ENCODE measurements at regions not wholly inside any gene's neighbourhood (a gene's known extent, or its start where the extent isn't known, plus 50 kb on each side); places are given as distances from the start of the nearest gene placed in this dataset.

DNA sequence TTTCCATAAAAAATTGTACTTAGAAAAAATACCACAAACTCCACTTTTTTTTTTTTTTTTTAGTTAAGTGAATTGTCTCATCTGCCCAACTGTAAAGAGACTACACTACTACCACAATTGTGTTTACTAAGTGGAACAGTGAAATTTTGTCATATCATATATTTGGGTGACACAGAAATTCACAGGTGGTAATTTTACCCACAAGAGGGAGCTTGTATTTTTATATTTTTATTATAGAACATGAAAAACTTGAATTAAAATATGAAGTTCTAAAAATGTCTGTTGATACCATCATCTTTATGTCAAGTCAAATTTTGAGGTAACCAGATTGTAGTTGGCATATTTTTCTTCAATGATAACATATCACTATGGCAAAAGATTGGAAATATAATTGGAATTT is 329.4 kb upstream of the SOX5 start:
- no peak for DNase-seq (ENCODE audit: low read depth)

DNA sequence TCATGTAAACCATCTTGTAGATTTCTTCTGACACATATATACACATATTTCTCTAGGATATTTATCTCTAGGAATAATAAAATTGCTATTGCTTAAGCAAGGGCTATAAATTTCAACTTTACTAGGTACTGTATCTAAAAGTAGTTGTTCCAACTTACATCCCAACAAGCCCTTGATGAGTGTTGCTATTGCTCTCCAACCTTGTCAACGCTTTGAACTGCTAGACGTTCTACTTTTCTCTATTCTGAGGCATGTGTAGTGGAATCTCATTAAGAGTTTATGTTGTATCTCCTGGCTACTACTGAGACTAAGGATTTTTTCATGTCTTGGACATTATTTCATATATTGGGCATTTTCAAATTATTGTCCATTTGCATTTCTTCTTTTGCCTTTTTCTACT is 321.5 kb upstream of the SOX5 start:
- DNase-seq (ENCODE audit: low read depth), result no peak

DNA sequence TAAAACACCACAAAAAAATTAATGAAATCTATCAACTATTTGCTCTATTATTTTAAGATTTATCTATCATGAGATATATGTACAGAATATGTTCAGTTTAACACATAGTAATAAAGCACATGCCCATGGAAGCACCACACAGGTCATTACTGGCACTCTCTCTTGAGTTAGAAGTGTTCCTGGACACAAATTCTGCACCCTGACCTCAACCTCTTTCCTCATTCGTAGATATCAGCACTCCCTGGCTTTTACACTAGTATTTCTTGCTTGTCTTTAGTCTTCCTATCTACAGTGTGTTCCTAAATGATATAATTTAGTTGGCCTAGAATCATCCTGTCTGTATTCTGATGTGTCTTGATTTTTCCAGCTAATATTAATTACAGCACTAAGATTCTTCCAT is 321.0 kb upstream of the SOX5 start:
- no peak for DNase-seq (ENCODE audit: low read depth)

DNA sequence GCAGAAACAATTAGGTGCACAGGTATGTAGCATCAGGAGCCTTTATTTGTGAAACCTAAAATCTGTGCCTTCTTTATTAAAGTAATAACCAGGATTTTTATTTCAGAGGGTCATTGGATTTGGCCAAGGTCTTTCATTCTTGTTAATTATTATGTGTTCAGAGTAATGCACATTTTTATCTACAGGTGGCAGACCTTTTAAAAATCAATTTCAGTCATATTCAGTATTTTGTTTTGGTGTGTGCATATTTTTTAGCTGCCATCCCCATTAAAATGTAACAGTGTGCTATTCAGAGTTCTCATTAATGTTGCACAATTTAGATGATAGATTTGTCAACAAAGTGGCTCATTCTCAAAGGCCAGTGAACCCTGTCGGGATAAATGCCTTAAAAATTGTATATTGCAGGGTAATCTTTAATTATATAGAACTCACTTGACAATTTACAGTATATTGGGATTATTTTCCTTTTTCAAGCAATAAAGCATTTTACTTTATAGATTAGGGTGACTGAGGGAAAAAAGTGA is 319.3 kb upstream of the SOX5 start:
- no peak for DNase-seq (ENCODE audit: low read depth)

DNA sequence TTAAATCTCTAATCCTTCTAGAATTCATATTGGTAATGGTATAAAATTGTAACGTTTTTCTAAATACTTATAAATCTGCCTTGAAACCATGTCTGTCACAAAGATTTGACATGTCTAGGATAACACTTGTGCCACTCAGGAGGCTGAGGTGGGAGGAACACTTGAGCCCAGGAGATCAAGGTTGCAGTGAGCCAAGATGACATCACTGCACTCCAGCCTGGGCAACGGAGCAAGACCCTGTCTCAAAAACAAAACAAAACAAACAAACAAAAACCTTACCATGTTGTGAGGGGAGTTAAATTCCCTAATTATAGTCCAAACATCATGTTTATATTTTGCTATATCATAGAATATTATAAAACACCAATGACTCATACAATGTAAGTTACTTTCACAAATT is 317.5 kb upstream of the SOX5 start:
- DNase-seq (ENCODE audit: low read depth), result no peak

DNA sequence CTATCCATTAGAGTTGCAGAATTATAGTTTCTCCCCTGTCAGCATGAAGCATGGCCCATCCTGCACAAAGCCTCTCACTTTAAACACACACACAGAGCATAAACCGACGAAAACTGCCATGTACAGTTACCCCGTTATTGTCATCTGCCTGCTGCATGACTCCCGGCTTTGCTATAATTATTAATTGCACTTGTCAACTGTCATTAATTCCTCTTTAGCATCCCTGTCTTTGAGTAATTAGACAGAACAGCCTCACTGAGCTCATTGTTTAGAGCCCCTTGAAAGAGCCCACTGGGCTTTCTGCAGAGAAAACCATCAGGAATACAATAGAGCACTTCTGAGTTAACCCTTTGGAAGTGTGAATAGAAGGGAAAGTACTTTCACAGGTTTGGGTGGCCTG is 307.2 kb upstream of the SOX5 start:
- DNase-seq (ENCODE audit: low read depth), result no peak

DNA sequence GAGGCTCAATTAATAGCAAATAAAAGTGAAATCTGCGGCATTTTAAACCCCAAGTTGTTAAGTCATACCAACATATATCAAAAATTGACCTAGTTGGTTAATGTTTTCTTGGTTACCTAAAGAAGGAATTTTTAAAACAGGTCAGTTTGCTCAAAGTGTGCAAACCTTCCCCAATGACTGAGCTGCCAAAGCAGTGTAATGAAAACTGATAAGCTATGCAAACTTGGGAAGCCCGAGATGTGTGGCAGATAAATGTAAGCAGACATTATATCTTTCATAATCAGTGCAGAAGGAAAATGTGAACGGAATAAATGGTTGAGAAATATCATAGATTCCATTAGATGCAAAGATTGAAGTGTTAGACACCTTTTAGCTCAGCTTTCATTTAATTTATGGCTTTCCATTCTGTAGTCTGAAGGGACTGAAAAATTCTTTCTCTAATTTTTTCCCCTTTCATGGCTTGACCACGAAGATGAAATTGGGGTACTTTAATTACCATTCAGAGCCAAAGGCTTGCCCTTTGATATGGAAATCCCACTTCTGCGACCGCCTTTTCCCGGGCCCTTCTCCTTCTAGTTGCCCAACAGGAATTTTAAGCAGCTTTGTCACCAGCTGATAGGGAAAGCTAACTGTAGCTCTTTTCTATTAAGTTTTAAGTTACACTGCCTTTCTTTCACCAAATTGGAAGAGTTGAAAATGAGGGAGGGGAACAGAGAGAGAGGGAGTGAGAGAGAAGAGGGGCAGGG is 306.6 kb upstream of the SOX5 start:
- DNase-seq (ENCODE audit: low read depth), result no peak

DNA sequence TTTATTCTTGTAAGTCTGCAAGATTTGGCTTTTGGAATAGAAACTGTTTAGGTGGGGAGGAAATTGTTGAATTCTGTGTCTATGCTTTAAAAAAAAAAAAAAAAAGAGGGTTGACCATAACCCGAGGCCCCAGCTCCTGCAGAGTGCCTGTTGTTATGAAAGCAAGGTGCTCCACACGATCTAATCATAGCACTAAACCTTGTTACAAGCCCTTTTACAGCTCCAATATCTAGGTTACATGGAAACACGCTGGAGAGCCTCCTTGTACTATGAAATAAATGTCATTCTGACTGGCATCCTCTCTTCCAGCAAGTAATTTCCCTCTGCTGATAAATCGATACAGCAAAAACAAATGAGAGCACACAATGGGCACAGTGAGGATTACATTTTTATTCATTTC is 303.1 kb upstream of the SOX5 start:
- no peak for DNase-seq (ENCODE audit: low read depth)

DNA sequence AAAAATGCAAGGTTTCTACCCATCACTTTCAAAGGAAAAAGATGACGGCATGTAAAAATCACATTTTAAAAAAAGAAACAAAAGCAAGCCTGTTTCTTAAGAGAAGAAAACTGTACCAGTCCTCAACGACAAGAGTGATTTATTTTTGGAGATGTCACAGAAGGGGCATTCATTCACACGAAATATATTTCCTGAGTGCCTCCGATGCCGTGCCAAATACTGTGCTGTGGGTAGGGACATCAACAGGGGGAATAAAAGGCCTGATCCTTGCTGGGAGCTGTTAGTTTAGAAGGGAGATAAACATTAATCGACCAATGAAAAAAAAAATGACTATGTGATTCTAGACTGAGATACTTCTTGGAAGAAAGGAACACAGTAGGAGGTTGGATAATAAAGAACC is 297.5 kb upstream of the SOX5 start:
- DNase-seq (ENCODE audit: low read depth), result no peak

DNA sequence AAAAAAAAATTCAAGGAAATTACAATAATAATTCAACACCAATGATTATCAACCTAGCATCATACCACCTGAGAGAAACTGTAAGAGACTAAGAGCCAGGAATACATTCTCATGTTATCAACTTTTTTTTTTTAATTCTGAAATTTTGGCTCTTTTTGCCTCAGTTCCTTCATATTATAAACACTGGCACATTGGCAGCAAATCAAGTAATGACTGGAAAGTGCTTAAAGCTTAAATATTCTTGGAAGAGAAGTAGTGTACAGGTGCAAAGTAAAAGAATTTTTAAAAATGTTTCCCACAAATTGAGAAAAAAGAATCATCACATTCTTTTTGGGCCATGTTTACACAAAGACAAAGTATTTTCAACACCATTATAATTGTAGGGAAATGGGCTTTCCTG is 296.9 kb upstream of the SOX5 start:
- no peak for DNase-seq (ENCODE audit: low read depth)

DNA sequence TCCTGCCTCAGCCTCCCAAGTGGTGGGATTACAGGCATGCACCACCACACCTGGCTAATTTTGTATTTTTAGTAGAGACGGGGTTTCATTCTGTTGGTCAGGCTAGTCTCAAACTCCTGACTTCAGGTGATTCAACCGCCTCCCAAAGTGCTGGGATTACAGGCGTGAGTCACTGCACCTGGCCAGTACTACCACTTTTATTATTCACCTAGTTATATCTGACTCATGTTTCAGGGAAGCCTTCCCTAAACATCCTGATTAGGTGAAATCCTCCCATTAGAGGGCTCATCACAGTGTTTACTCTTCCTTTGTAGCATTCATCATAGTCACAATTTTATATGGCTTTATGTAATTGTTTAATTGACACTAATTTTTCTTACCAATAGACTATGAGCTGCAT is 295.3 kb upstream of the SOX5 start:
- DNase-seq (ENCODE audit: low read depth), result no peak

DNA sequence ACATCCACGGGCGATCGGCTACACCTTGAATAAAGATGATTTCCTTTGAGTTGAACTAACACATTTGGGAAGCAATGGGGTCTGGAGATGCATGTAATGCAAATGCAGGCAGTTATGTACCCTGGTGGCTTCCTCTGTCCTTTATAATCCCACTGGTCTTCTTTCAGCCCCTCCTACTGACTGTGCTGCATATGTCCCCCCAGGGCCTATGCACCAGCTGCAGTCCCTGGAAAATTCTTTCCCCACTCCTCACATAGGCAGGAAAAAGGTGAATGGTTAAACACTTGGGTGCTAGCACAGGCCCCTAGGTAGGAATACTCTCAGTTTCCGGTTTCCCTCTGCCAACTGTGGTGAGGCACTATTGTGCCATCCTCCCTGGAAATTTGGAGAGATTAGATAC is 294.8 kb upstream of the SOX5 start:
- no peak for DNase-seq (ENCODE audit: low read depth)

DNA sequence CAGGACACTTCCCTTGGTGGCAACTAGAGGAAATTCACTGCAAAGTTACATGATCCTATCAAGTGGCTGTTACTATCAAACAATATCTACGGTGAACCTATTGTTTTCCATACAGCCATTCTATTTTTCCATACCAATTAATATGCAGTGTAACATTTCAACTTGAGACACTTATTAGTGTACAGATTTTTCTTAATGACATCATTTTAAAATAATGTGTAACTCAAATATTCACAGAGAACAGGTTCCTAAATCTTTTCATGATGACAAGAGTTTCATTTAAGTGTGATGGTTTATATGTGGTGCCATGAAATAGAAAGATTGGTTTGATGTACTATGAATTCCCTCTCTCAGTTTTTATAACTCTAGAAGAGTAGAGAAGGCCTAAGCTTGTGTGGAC is 291.2 kb upstream of the SOX5 start:
- DNase-seq (ENCODE audit: low read depth), result no peak

DNA sequence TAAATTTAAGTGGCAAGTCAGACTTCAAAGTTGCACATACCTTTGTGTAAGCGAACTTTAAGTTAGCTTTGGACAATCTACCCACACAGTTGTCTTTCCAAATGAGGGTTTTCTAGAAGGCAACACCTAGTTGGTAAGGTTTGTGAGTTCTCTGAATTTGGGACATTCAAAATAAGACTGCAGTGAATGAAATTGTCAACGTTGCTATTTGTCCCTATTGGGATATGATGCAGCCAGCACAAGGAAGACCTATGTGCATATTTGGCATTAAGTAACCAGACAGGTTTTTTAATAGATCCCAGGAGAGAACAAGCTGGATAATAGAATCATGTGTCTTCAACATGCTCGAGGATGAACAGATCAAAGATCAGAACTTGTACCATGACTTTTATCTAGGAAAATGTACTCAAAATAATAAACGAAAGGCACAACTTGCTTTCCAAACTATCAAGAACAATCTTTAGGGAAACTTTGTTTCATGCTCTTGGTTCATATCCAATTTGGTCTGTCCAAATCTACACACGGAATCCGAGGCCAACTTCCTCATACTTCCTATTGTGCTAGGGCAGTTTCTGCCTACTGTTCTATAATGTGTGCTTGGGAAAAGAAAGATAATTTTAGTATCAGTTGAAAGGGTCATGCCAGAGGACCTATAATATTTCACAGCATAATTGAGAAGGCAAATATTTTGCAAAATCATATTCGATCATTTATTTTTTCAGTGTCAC is 284.2 kb upstream of the SOX5 start:
- DNase-seq (ENCODE audit: low read depth), result no peak

DNA sequence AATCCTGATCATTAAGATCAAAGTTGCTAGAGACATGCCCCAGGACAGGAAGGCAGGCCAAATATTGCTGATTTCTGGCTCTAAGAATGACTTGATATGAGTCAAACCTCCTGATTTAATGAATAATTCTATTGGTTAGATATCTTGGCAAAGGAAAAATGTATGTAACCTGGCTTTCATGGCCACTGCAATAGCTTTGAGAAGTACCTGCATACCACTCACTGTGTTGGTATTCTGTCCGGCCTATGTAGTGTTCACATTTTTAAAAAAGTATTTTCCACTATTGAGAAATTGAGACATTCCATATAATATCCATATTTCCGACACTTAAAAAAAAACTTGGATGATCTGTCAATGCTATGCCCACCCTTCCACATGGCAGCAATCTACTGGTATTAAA is 283.1 kb upstream of the SOX5 start:
- DNase-seq (ENCODE audit: low read depth), result no peak

DNA sequence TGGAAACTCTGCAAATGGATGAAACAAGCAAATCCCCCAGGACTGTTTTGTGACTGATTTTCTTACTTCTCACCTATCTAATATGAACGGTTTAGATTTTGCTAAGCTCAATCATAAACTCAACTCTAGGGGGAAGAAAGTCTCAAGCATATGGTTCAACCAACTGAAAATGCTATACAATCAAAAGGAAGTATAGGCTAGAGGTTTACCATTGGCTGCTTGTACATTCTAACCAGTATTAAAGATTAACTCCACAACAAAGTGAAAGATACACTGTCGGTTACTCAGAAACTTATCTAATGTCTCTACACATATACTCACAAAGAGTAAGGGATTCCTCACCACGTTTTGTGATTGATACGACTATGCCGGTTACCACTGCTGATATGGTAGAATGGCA is 281.8 kb upstream of the SOX5 start:
- no peak for DNase-seq (ENCODE audit: low read depth)

DNA sequence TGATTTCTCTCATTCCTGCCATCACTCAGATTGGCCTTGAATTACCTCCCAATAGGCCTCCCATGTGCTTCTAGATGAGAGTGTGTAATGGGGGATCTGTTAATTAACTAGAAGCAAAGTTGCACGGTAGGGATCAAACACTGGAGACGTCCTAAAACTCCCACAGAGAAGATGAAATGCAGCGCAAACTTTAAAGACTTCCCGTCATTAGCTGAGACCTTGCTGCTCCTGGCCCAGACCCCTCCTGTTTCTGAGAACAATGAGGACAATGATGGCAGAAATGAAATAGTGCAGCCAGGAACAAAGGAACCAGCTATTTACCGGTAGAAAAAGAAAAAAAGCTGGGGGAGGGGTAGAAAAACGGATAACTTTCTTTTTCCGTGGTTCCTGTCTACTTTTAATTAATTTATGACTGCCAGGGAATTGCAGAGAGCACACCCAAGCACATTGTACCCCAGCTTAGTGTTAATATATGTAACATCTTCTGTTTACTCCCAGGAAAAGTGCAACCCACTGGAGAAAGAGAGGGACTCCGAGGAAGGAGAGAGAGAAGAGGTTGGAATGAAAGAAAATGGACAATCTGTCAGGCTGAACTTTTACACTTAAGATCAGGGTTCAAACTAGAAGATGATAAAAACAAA is 280.7 kb upstream of the SOX5 start:
- no peak for DNase-seq (ENCODE audit: low read depth)

DNA sequence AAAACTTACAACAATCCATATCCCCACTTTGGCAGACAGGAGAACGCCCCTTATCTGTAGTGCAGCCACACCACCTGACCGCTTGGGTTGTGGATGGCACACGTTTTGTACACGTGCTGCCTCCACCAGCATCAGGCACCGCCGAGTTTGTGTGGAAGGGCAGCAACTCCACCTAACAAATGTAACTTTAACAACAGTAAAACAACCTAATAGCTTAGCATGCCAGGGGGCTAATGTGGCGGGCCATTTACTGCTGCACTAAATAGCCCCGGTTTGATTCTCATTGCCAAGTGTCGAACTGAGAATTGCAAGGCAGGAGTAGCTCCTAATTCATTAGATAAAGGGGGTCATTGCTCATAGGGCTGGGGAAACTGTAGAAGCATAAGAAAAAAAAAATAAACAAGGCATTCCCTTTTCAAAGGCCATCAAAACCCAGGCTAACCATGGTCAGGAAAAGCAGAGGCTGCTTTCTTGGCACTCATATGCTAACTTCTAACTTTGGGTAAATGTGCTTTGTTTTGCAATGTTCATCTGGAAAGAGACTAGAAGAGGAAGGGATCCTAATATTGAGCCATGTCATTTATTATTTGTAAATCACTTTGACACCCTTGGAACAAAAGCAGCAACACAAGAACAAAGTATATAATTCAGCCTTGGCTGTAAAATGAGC is 279.7 kb upstream of the SOX5 start:
- no peak for DNase-seq (ENCODE audit: low read depth)

DNA sequence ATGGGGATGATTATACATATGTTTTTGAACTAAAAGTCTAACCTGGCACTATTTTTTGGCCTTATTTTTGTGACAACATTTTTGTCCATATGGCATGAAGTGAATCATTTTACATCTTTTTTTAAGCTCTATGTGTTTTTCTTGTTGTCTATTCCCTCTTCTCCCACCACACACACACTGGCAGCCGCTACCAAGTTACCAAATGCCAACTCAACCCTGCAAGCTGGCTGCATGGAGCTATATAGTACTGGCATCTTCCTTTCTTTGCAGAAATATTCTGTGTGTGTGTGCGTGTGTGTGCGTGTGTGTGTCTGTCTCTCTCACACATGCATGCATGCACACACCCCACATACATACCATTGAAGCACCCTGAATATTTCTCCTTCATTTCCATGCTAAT is 278.9 kb upstream of the SOX5 start:
- no peak for DNase-seq (ENCODE audit: low read depth)

DNA sequence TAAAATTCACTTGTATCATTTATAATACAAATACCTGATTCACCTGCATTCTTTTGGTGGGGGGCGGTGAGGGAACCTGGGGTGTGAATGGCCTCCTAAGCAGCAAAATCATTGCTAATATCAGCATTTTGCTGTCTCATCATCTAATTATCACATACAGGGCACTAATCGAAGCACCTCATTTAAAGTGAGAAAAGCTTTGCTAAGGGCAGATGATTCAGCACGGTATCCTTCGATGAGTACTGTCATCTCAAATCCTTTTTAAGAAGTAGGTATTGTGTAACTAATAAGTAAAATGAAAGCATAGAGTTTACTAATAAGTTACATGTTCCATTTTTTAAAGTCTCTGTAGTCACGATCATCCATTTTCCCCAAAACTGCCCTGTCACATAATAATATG is 278.1 kb upstream of the SOX5 start:
- DNase-seq (ENCODE audit: low read depth), result no peak

DNA sequence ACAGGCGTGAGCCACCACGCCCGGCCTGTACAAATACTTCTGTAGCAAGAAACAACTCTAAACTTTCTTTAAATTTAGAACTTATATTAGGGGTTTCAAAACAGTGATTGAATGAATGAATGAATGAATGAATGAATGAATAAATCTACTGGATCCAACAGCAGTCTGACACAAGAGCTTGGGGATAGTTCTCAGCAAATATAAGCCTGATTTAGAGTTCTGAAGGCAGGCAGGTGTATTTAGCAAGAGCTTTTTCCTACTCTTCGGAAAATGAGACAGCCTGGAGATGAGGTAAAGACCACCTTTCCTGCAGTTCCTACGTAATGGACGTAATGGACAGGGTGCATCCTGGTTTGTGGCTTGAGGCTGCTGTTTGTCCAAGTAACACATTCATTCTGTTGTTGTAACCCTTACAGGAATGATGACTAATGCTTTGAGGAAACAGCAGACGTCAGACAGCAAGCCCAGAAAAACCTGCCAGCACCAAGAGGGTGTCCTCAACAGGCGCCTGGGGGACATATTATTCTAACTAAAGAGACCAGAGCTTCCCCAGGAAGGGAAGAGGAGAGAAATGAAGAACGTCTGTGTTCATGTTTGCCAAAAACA is 277.4 kb upstream of the SOX5 start:
- DNase-seq (ENCODE audit: low read depth), result no peak

DNA sequence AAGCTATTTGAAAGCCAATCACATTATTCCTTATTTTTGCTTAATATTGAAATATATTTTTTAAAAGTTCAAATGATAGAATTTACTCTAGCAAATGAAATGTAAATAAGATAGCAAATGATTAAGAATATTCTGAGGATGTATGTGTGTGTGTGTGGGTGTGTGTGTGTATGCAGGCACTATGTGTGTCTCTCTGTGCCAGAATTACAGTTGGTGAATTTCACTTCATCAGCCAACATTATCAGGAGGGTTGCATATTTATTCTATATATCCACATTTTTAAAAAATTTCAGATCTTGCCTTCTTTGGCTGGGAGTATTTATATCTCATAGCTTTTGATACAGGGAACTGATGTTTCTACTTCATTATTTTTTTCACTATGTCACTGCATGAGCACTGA is 274.9 kb upstream of the SOX5 start:
- DNase-seq (ENCODE audit: low read depth), result no peak
